Fibroblast of villous mesenchyme (primary cell): ENCODE measurements at regions not wholly inside any gene's neighbourhood (a gene's known extent, or its start where the extent isn't known, plus 50 kb on each side); places are given as distances from the start of the nearest gene placed in this dataset.
A peak's percentile ranks its signal among the peaks of the same experiment; 100 is the strongest.

Experiments used
- DNase-seq: peaks from one replicate; pipeline ENCODE4 v3.0.0-alpha.2; 2010; ENCODE audit warnings: low read depth
- H3K4me3 ChIP-seq: 2 replicates; pipeline ENCODE4 v1.5.1; 2011; ENCODE audit warnings: low read depth, mild to moderate bottlenecking, low read length
- TF ChIP-seq, protein P1 (sequence below): IDR thresholded peaks from 2 replicates; pipeline ENCODE4 v1.5.1; 2012; ENCODE audit warnings: low read depth, mild to moderate bottlenecking, low read length; ENCODE audit not compliant: insufficient read depth

GRCh38 chr12:88805286-88805685 lies 225.0 kb upstream of the KITLG start:
- TF ChIP-seq, protein P1, sequence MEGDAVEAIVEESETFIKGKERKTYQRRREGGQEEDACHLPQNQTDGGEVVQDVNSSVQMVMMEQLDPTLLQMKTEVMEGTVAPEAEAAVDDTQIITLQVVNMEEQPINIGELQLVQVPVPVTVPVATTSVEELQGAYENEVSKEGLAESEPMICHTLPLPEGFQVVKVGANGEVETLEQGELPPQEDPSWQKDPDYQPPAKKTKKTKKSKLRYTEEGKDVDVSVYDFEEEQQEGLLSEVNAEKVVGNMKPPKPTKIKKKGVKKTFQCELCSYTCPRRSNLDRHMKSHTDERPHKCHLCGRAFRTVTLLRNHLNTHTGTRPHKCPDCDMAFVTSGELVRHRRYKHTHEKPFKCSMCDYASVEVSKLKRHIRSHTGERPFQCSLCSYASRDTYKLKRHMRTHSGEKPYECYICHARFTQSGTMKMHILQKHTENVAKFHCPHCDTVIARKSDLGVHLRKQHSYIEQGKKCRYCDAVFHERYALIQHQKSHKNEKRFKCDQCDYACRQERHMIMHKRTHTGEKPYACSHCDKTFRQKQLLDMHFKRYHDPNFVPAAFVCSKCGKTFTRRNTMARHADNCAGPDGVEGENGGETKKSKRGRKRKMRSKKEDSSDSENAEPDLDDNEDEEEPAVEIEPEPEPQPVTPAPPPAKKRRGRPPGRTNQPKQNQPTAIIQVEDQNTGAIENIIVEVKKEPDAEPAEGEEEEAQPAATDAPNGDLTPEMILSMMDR: no peak
- peak; percentile 7 for DNase-seq
- no peak overlapping the region for H3K4me3 ChIP-seq

DNA sequence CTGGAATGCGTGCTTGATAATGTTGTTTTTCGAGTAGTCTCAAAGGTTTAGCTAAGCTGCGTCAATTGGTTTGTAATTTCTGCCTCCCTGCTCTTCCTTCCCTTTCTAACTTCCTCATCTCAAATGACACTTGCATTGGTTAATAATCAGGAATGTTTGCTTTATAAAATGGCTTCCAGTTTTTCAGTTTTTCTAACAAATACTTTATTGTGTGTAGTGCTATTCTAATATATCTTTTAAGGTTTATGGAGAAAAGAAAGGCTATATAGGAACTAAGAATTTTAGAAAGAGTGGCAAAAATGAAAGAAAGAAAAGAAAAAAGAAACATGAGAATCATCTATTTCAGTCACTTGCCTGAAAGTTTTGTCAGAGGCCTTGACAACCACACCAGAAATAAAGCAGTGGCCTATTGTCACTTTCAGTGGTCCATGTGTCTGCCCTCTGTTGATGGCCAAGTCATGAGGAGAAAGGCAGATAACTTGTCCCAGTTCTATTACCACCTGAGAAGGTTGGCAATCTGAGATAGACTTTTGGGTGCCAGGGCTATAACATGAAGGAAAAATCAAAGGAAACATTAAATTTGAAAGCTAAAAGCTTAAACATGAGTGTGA lies 221.9 kb upstream of the KITLG start:
- TF ChIP-seq, protein P1: no peak

GRCh38 chr12:88801227-88802095 lies 221.2 kb upstream of the KITLG start:
- H3K4me3 ChIP-seq: no peak overlapping the region
- no peak for DNase-seq
- TF ChIP-seq, protein P1: no peak

More for the DNA sequence above, 221.9 kb upstream of the KITLG start:
- no peak overlapping the region for H3K4me3 ChIP-seq
- no peak for DNase-seq

GRCh38 chr12:88793096-88793495 lies 212.8 kb upstream of the KITLG start:
- H3K4me3 ChIP-seq: no peak overlapping the region
- DNase-seq: peak; percentile 10
- TF ChIP-seq, protein P1: no peak

GRCh38 chr12:88790231-88790630 lies 210.0 kb upstream of the KITLG start:
- no peak overlapping the region for H3K4me3 ChIP-seq
- TF ChIP-seq, protein P1: no peak
- DNase-seq: no peak

- DNase-seq: no peak
- TF ChIP-seq, protein P1: no peak
Observed at GRCh38 chr12:88784166-88784565, 203.9 kb upstream of the KITLG start.

More at GRCh38 chr12:88784166-88784565, 203.9 kb upstream of the KITLG start:
- H3K4me3 ChIP-seq: no peak overlapping the region
